IPS DF 4.7 (cell line): ENCODE measurements at regions not wholly inside any gene's neighbourhood (a gene's known extent, or its start where the extent isn't known, plus 50 kb on each side); places are given as distances from the start of the nearest gene placed in this dataset.
"Not testable (repeated sequence)": the region's sequence is repeated elsewhere in the genome, so short reads cannot be mapped to it uniquely, and the experiment has no call there.

Experiments used
- DNase-seq: peaks from one replicate; pipeline ENCODE4 v3.0.0-alpha.2; 2013; ENCODE audit warnings: low spot score; ENCODE audit errors: extremely low read depth

DNA sequence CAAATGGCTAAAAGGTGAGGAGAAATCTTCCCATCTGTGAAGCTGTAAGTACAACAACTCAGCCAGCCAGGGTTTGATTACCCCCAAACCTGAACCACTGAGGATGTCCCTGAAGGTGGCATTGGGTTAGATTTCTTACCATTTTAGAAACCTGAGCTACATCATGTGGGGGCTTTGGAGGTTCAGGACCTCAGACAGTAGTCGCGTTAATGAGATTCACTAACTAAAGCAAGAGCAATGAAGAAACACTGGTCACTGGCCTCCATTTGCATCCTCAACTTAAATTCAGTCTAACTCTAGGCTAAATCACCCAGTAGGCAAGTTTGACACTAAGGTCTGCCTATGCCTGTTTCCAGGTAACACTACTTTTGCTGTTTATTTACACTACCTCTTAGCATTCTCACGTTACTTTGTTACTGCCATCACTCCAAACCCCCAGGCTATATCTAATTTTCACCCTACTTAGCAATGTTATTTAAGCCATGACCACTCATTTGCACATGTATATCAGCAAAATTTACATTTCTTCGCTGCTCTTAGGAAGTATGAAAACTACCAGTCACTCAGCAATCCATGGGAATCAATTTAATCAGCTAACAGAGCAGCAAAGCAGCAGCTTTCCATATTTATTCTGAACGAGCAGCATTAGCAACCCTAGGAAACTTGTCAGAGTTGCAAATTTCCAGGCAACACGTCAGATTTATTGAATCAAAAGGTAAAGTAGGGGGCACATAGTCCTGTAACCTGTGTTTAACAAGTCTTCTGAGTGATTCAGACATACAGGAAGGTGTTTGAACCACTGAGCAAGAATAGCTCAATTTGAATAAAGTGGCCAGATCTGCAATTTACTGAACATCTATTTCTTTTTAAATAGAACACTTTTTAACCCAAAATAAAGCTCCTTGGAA, 788.4 kb upstream of the SORCS1 start:
- no peak for DNase-seq

- DNase-seq: not testable (repeated sequence)
These were observed 786.0 kb upstream of the SORCS1 start for GRCh38 chr10:107950411-107951062.

GRCh38 chr10:107942826-107943225, 778.3 kb upstream of the SORCS1 start:
- no peak for DNase-seq

DNA sequence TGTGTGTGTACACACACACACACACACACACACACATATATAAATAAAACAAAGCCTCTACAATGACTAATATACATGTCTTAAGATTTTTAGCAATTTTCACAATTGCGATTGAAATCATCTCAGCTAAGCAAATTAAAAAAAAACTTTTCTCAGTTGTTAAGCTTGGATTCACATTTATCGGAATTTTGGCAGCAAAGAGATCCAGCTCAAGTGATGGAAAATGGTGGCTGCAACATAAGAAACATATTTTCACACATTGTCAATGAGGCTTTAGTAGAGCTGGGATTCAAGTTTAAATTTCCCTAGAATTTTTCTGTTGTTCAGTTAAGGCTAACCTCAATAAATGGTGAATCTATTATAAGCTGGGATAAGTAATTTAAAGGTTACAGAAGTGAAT, 768.6 kb upstream of the SORCS1 start:
- no peak for DNase-seq

- DNase-seq: no peak
These were observed 767.3 kb upstream of the SORCS1 start for GRCh38 chr10:107931808-107932207.

GRCh38 chr10:107930037-107930436, 765.5 kb upstream of the SORCS1 start:
- DNase-seq: no peak

DNA sequence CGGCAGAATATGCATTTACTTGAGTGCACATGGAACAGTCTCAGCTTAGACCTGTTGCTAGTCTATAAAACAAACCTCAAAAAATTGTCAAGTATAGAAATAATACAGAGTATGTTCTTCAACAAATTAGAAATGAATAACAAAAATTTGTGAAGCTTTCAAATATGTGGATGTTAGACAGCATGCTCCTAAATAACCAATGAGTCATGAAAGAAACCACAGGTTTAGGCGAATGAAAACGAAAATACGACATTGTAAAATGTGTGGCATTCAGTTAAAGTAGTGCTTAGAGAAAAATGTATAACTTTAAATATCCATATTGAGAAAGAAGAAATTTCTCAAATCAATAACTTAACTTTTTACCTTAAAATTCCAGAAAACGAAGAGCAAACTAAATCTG, 760.0 kb upstream of the SORCS1 start:
- DNase-seq: no peak

GRCh38 chr10:107919626-107920235, 755.2 kb upstream of the SORCS1 start:
- DNase-seq: no peak

- DNase-seq: no peak
These were observed 753.7 kb upstream of the SORCS1 start for GRCh38 chr10:107918171-107918570.

DNA sequence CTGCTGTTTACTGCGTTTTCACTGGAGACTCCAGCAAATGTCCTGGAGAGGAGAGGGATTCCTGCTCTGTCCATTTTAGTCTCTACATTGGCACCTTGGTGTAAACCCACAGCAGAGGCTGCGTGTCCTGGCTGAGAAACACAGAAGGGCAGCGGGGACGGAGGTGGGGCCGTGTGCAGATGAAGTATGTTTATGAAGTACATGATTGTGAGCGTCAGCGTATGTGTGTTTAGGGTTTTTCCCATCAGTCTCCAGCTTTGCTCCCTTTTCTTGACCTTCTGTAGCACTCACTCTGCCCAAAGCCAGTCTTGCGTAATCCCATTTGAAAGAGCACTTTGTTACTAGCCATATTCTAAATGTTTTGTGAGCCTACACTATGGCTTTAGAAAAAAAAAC, 750.7 kb upstream of the SORCS1 start:
- no peak for DNase-seq

DNA sequence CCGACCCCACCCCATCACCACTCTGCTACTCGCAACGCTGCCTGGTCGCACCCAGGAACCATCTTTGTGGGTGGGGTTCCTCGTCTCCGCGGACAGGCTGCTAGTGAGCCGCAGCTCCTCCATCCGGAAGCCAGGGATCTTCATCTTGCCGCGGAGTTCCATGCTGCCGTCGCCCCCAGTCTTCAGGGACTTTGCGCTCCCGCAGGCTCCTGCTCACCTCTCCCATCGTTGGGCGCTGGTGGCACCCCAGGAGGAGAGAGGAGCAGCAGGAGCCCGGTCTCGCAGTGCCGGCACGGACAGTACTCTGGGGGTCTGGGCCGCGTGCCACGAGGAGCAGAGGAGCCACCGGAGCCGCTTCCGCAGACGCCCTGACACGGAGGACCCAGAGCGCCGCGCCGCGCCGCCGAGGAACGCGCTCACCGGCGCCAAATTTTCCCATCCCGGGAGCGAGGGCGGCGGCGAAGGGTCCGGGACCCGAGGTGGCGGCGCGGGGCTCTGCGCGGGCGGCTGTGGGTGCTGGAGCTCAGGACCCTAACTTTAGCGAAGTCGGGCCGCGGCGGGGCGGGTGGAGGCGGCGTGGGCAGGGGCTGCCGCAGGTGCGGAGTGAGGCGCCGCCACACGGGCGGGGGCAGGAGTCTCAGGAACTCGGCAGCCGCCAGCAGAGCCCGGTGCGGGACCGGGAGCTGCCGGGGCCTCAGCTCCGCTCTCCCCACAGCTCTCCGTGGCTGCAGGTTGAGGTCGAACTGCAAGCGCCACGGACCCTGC, 750.1 kb upstream of the SORCS1 start:
- DNase-seq: no peak

DNA sequence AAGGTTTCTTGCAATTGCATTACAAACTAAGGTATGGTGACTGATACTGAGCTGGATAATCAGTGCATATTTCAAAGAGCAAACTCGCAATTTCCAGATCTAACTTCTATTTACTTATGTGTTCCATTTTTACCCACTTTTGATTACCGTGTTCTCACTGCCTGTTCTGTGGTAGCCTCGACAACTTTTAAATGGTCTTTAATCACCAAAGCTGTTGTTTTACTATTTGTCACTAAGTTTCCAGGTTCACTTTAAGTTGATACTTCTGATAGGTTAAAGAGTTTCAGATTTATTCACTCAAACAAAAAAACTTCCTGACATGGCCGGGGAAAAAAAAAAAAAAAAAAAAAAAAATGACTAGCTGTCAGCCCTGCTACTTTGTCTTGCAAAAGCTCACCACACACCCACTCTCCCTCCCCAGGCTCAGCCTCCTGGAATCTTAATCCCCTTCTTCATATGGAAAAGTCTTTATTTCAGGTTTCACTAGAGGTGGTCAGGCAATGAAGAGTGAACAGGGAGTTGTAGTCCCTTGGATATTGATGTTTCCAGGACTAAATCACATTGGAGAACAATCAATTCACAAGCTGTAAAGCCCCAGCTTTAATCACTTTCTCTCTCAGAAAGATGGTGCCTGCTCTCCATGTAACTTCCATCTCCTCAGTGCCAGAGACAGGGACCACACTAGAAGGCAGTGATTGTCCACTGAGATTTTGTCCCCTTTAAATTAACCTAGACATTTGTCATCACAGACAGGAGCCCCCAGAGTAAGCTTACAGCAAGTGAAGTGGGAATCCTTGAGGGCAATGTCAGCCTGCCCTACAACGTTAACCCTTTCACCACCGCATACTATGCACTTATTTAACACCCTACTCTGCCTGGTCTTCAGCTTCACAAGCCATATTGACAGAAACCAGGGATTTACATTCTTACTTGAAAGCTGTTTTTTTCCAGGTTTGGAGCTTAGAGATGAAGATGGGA, 749.1 kb upstream of the SORCS1 start:
- DNase-seq: no peak

- DNase-seq: no peak
These were observed 736.6 kb upstream of the SORCS1 start for GRCh38 chr10:107901076-107901475.

DNA sequence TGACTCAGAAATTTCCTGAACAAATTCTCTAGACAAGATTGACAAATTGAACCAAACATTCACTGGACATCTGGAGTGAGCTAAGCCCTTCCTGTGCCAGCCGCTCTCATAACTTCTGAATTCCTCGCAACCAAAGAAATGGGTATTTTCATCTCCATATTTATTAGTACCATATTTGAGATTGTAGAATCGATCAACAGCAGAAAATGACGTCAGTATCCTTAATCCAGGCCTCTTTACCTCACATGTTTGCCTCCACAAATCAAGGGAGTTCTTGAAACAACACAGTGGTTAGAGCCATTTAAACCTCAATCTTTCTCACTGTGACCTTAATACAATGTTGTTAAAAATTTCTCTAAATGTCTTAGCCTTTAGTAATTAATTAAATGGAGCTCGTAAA, 735.6 kb upstream of the SORCS1 start:
- no peak for DNase-seq

DNA sequence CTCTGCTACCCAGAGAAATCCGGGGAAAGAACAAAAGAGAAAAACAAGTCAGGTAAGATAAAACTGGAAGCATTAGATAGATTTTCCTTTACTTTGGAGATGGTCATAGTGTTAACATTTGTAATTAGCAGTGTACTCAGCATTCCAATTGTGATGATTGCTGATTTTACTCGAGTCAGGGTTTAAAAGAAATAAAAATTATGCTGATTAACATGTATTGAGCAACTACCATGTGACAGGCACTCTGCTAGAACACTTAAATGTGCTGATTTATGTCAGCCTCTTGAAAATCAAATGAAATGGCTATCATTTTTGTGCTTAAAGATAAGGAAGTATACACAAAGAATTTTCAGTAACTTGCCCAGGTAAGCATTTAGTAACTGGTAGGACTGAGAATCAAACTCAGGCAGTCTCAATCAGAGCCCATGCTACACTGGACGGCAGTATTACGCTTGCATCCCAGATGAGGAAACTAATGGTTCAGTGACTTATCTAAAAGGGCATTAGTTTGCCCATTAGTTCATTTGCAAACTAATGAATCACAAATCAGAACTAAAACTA, 735.1 kb upstream of the SORCS1 start:
- DNase-seq: no peak

- no peak for DNase-seq
These were observed 734.6 kb upstream of the SORCS1 start for GRCh38 chr10:107899075-107899474.

DNA sequence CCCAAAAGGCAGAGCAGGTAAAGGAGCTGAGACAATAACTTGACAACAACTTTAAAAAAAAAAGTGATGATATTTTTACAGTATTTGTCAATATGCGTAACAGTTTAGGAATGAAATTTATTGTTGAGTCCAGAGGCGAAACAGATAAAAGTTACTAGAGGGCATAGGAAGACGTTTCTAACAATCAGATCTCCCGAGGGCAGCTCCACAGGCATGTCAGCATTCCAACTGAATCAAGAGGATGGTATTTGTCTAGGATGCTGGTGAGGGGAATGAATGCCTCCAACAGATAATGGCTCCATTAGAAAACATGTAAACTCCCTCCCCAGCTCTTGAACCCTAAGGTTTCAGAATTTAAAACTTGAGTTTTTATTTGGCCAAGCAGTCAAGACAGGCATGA, 733.9 kb upstream of the SORCS1 start:
- DNase-seq: no peak

- DNase-seq: no peak
These were observed 730.0 kb upstream of the SORCS1 start for GRCh38 chr10:107894516-107894915.

DNA sequence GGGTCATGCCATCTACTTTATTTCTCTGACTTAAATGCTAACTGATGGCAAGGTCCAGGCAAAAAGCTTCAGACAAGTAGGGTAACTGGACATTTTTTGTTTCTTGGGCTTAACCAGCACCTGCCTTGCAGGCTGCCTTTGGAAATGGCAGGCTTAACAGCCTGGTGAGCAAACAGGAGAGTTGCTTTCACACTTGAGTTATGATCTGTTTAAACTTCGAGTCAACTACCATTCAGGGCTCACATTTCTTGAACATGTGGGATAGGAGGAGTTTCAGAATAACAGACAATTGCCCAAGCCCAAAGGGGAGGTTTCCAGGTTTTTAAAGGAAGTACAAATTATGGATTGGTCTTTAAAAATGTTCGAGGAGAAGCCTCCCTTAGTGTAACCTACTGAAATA, 724.6 kb upstream of the SORCS1 start:
- DNase-seq: no peak

- DNase-seq: no peak
These were observed 715.7 kb upstream of the SORCS1 start for GRCh38 chr10:107880185-107880584.
